Colonic mucosa (tissue), 4 donors: ENCODE measurements at regions not wholly inside any gene's neighbourhood (a gene's known extent, or its start where the extent isn't known, plus 50 kb on each side); places are given as distances from the start of the nearest gene placed in this dataset.

Experiments
- DNase-seq: peaks from one replicate; pipeline ENCODE4 v3.0.0-alpha.2; 2020
- H3K27ac ChIP-seq: fragments of 200-600 bp; one replicate; pipeline ENCODE4 v1.8.0; 2021
- H3K27me3 ChIP-seq: fragments of 200-600 bp; one replicate; pipeline ENCODE4 v1.8.0; 2021
- H3K36me3 ChIP-seq: fragments of 200-600 bp; one replicate; pipeline ENCODE4 v1.8.0; 2021
- H3K4me1 ChIP-seq: fragments of 200-600 bp; one replicate; pipeline ENCODE4 v1.8.0; 2021; ENCODE audit warnings: mild to moderate bottlenecking
- H3K4me3 ChIP-seq: fragments of 200-600 bp; one replicate; pipeline ENCODE4 v1.8.0; 2021
- H3K9ac ChIP-seq, 2 donors: one replicate each; pipeline ENCODE4 v1.7.0; 2013; ENCODE audit warnings: control low read depth in 2 of 2, low read depth in 2 of 2, low read length in 2 of 2
- H3K9me3 ChIP-seq: fragments of 200-600 bp; one replicate; pipeline ENCODE4 v1.8.0; 2021
- intact Hi-C: fragments of 100-400 bp; cut with DNase I; formaldehyde crosslinking; loops from one replicate; pipeline ENCODE4 v1.14.1; 2022
- TF ChIP-seq, protein P1 (sequence below): fragments of 200-600 bp; IDR thresholded peaks from one replicate; pipeline ENCODE4 v1.8.0; 2022; ENCODE audit warnings: antibody characterized with exemption, mild to moderate bottlenecking
- donor health status: healthy.
- donor health status: DM: no; HTN: no; CAD: no.
- donor health status: DM: no; HTN: no; CAD: no.

DNA sequence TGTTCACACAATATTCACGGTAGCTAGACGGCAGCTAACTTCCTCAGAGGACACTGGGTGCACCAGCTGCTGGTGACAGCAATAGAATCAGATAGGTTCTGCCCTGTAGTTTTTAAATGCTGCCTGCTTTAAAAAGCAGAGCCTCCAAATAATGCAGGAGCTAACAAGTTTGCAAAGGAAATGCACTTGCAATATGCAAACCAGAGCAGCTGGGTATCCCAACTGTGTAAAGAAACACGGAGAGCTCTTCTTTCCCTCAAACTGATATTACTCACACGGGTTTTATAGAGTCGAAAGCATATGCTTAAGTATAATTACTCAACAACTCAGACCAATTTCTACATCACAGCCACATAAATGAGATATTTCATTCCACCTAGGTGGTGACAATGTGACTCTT is 432.7 kb downstream of the TFAP2A start:
- no peaks in the 10 kb centered on the region for H3K27me3 ChIP-seq
- H3K27ac ChIP-seq, result no peak overlapping the region
- H3K4me1 ChIP-seq, result no peaks in the 10 kb centered on the region
- H3K9ac ChIP-seq, result no peak overlapping the region
- H3K9me3 ChIP-seq, result no peaks in the 10 kb centered on the region
- DNase-seq, result no peak
- H3K4me3 ChIP-seq, result no peak overlapping the region
- H3K36me3 ChIP-seq, result no peaks in the 10 kb centered on the region
- intact Hi-C loops, result no loop called here
- TF ChIP-seq, protein P1, sequence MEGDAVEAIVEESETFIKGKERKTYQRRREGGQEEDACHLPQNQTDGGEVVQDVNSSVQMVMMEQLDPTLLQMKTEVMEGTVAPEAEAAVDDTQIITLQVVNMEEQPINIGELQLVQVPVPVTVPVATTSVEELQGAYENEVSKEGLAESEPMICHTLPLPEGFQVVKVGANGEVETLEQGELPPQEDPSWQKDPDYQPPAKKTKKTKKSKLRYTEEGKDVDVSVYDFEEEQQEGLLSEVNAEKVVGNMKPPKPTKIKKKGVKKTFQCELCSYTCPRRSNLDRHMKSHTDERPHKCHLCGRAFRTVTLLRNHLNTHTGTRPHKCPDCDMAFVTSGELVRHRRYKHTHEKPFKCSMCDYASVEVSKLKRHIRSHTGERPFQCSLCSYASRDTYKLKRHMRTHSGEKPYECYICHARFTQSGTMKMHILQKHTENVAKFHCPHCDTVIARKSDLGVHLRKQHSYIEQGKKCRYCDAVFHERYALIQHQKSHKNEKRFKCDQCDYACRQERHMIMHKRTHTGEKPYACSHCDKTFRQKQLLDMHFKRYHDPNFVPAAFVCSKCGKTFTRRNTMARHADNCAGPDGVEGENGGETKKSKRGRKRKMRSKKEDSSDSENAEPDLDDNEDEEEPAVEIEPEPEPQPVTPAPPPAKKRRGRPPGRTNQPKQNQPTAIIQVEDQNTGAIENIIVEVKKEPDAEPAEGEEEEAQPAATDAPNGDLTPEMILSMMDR, result no peak

GRCh38 chr6:9979996-9980395 is 434.9 kb downstream of the TFAP2A start:
- no peak overlapping the region for H3K9ac ChIP-seq
- H3K27me3 ChIP-seq, result no peaks in the 10 kb centered on the region
- DNase-seq, result no peak
- TF ChIP-seq, protein P1, result no peak
- H3K9me3 ChIP-seq, result no peaks in the 10 kb centered on the region
- no peak overlapping the region for H3K4me3 ChIP-seq
- intact Hi-C loops, result no loop called here
- H3K27ac ChIP-seq, result no peak overlapping the region
- no peaks in the 10 kb centered on the region for H3K4me1 ChIP-seq
- H3K36me3 ChIP-seq, result no peaks in the 10 kb centered on the region

GRCh38 chr6:9978480-9978879 is 436.4 kb downstream of the TFAP2A start:
- no peaks in the 10 kb centered on the region for H3K27me3 ChIP-seq
- intact Hi-C loops, result no loop called here
- TF ChIP-seq, protein P1, result no peak
- no peaks in the 10 kb centered on the region for H3K36me3 ChIP-seq
- H3K9me3 ChIP-seq, result no peaks in the 10 kb centered on the region
- no peaks in the 10 kb centered on the region for H3K4me1 ChIP-seq
- no peak overlapping the region for H3K4me3 ChIP-seq
- no peak for DNase-seq
- H3K27ac ChIP-seq, result no peak overlapping the region
- H3K9ac ChIP-seq, result no peak overlapping the region

- Histone ChIP-seq H3K27ac (no peak overlapping the region), H3K27me3 (no peaks in the 10 kb centered on the region), H3K36me3 (no peaks in the 10 kb centered on the region), H3K9ac (no peak overlapping the region), H3K9me3 (no peaks in the 10 kb centered on the region), H3K4me1 (no peaks in the 10 kb centered on the region), H3K4me3 (no peak overlapping the region)
- TF ChIP-seq, protein P1, result no peak
- intact Hi-C loops, result no loop called here
- no peak for DNase-seq
Measured at GRCh38 chr6:9977411-9977810, 437.5 kb downstream of the TFAP2A start.

GRCh38 chr6:9961646-9962045 is 453.2 kb downstream of the TFAP2A start:
- Histone ChIP-seq H3K27ac (no peak overlapping the region), H3K4me3 (no peak overlapping the region), H3K36me3 (no peaks in the 10 kb centered on the region), H3K9ac (no peak overlapping the region), H3K4me1 (no peaks in the 10 kb centered on the region), H3K9me3 (no peaks in the 10 kb centered on the region), H3K27me3 (no peaks in the 10 kb centered on the region)
- intact Hi-C loops, result no loop called here
- no peak for DNase-seq
- TF ChIP-seq, protein P1, result no peak
